HCEC 1CT (cell line): ENCODE measurements at regions not wholly inside any gene's neighbourhood (a gene's known extent, or its start where the extent isn't known, plus 50 kb on each side); places are given as distances from the start of the nearest gene placed in this dataset.
"Not testable (repeated sequence)": the region's sequence is repeated elsewhere in the genome, so short reads cannot be mapped to it uniquely, and the experiment has no call there.

Source experiments
- DNase-seq: peaks from one replicate; pipeline ENCODE4 v3.0.0-alpha.2; 2017

DNA sequence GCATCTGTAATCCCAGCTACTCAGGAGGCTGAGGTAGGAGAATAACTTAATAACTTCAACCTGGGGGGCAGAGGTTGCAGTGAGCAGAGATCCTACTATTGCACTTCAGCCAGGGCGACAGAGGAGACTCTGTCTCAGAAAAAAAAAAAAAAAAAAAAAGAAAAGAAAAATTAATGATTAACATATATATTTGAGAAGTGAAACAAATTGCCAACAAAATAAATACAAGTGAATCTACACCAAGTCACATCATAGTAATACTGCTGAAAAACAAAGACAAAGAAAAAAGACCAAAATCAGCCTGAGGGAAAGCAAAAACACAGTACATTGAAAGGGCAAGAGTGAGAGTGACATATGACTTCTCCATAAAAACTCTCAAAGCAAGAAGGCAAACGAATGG lies 123.7 kb downstream of the CASP12 start:
- no peak for DNase-seq

DNA sequence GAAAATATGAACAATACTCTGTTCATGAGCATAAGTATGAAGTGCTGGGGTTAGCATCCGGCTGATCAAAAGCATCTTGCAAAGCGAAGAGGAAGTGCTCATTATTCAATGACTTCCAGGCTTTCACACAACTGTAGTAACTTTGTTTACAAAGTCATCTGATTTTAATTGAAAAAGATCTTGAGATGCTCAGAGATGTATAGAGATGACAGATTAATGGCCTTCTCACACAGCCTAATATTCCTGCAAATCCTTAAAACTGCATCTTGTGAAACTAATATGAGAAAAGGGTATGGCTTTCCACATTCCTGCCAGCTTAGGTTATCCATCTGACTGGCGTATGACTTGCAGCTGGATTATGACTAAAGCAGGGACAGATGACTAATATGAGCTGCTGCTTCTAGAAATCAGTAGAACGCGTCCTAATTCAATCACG lies 125.4 kb downstream of the CASP12 start:
- DNase-seq, result peak; percentile 94

DNA sequence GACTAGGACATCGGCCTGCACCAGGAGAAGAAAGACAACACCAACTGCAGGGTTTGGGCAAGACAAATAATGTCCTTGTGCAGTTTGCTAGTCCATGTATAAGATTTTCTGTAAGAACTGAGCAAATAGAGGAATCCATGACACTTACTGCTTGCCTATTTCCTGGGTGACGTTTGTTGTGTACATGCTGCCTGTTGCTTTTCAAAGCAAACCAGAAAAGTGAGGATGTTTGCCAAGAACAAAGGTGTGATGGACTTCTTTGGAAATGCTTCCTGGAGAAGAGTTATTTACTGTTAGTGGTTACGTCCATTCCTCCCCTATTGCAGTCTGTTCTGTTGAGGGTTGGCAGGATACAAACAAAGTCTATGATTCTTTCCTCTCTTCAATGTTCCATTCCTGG lies 126.5 kb downstream of the CASP12 start:
- DNase-seq, result no peak

DNA sequence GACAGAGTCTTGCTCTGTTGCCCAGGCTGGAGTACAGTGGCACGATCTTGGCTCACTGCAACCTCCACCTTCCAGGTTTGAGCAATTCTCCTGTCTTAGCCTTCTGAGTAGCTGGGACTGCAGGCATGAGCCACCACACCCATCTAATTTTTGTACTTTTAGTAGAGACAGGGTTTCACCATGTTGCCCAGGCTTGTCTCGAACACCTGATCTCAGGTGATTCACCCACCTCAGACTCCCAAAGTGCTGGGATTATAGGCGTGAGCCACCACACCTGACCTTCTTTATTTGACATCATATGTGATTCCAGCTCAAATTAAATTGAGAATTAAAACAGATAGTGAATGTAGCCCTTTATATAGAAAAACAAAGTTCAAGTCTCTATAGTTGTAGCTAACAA lies 127.2 kb downstream of the CASP12 start:
- not testable (repeated sequence) for DNase-seq

DNA sequence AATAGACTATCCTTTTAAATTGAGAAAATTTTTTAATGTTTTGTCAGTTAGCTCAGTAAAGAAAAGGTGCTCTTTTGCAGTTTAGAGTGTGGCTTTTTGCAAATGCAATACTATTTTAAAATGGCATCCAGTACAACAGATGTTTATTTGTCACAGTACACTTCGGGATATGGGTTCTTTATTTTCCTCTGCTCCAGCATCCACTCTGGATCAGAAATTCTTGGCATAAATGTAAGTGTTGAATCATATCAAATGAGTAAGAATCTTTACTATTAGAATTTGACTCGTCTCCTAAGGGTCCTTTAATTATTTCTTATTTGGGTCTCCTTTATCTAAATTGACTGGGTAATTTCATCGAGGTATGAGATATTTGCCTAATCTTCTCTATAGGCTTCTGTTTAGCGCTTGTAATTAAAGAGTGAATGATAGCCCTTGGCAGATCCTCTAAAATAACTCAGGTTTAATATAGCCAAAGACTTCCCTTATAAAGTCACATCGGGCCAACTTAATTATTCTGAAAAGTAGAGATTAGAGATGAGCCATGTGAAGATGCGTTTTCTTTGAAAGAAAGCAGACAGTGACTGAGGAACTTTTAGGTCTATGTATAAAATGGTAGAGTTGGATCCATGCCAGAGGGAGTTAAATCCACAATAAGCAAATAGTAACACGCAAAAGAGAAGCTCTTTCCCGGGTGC lies 132.7 kb downstream of the CASP12 start:
- peak; percentile 58 for DNase-seq

DNA sequence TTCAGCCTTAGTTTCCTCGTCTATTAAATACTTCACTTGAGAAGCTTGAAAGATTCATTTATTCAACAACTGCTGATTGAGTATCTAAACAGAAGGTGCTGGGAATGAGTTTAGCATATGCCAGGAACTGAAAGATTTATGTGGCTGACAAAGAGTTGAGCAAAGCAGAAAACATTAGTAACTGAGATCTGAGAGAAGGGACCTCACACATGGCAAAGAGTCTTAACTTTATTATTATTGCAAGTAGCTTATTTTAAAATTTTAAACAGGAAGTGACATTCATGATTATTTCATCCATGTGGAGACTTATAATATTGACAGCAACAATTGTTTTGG lies 133.6 kb downstream of the CASP12 start:
- DNase-seq, result peak; percentile 26

DNA sequence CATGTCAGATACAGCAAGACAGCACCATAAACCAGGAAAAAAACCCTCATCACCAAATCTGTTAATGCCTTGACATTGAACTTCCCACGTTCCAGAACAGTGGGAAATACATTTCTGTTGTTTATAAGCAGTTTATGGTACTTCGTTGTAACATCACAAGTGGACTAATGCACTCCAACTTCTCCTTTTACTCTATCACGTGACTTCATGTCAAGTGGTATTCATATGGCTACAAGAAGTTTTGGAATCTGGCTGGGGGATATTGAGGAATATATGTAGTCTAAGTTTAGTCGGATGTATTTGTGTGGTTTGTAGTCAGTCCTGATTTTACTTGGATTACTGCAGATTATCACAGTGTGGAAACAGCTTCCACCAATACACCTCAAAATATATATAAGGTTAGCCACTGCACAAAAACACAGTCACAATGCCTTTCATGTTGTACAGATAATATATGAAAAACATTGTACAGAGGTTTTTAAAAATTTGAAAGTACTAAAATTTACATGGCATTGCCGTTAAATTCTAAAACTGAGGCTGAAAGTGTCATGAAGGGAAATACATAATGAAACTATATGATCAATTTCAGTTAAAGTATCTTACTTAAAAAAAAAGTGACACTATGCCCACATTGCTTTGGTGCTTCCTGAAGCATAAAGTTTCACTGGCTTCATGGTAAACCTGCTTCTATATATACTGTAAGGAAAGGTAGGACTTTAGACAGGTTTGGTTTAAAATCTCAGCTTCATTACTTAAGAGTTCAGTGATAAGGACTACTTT lies 134.1 kb downstream of the CASP12 start:
- DNase-seq, result no peak

DNA sequence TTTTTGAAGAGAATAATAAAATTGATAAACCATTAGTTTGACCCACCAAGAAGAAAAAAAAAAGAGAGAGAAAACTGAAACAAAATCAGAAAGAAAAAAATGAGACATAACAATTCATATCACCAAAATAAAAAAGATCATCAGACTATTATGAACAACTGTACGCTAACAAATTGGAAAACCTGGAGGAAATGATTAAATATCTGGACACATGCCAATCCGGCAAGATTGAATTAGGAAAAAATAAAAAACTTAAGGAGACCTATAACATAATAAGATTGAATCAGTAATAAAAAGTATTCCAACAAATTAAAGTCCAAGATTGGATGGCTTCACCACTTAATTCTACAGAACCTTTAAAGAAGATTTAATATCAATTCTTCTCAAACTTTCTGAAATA lies 136.7 kb downstream of the CASP12 start:
- DNase-seq, result no peak

DNA sequence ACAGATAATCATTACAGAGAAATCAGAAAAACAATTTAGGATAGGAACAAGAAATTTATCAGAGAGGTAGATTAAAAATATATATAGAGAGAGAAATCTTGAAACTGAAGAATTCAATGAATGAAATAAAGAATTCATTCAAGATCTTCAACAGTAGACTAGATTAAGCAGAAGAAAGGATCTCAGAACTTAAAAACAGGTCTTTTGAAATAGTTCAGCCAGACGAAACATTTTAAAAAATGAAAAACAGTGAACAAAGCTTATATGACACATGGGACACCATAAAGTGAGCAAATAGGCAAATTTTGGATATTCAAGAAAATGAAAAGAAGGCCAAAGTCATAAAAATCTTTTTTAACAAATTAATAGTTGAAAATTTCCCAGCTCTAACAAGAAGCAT lies 138.8 kb downstream of the CASP12 start:
- DNase-seq, result no peak

DNA sequence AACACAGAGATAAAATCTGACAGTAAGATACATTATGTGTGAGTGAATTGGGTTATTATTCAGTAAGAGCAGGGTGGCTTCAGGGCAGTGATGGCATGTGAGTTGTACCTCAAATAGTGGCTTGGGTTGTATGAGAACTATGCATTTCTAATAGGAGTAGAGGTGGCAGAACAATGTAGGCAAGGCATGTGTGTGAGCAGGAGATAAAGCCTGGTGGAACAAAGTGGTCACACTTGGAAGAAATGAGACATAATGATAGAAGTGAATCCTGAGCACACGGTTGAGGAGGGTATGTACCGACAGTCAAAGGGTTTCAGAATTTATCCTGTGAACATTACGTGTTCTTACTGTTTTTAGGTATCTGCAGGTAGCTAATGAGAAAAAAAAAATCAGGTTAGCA lies 159.3 kb downstream of the CASP12 start:
- DNase-seq, result no peak

DNA sequence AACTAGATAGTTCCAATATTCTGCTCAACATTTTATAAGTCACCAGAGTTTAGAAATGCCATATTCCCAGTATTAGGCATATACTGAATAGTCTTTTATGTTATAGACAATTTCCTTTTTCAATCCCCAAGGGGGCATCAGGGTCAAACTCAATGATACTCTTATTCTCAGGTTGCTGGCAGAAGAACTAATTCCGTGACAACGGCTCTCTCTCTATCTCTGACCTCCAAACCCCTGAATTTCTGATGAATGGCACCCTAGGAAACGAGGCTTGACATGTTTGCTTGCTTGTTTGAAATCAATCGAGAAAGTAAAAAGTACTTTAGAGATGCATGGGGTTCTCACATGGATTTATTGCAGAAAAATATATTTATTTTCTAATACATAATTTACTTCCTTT lies 160.1 kb downstream of the CASP12 start:
- no peak for DNase-seq

DNA sequence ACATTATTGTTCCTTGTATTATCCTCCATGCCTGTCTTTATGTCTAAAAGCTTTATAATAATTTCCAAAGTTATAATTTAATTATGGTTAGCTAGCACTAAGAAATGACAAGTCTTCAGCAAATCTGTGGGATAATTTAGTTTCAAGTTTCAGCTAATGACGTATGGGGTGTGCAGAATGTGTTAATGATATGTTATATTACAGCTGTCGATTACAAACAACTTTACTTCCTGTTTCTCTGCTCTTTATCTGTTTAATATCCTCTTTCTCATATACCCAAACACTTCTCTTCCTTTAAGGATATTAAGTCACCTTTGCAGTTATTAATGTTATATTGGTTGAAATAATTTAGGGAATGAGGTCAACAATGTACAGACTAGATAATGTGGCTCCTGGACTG lies 161.8 kb downstream of the CASP12 start:
- no peak for DNase-seq

DNA sequence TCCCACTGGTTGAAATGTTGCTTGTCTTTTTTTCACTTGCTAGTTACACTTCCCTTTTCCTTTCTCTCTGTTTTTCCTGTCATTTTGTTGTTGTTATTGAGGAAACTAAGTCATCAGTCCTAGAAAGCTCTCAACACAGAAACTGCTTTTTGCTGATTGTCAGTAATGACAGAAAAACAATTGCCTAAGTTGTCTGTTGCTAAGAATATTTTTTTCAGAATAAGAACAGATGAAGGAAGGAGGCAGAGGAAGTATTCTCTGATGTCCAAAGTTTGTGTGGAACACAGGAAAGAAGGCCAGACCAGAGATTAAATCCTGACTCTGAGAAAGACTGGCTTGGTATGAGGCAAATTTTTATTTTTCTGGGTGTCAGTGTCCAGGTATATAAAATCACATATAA lies 163.3 kb downstream of the CASP12 start:
- no peak for DNase-seq

DNA sequence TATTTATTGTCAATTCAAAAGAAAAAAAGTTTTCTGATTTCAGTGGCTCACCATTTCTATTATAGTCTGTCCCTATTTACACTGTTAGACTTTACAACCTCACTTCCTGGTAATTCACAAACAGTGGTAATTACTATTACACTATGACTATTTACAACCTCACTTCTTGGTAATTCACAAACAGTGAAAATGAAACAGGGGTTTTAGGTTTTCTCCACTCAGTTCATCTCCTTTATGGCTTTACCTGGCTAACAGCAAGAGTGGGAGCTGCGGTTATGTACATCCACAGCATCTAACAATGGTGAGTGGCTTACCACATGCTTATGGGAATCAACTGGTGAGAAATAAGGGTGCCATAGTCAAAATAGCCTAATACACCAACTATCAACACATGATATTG lies 166.4 kb downstream of the CASP12 start:
- DNase-seq, result no peak

DNA sequence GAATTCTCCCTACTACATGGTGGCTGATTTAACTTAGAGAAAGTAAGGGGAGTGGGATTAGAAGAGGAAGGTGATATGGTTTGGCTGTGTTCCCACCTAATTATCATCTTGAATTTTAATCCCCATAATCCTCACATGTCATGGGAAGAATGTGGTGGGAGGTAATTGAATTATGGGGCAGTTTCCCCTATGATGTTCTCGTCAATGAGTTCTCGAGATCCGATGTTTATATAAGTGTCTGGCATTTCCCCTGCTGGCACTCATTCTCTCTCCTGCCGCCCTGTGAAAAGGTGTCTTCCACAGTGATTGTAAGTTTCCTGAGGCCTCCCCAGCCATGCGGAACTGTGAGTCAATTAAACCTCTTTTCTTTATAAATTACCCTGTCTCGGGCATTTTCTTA lies 169.3 kb downstream of the CASP12 start:
- DNase-seq, result no peak

DNA sequence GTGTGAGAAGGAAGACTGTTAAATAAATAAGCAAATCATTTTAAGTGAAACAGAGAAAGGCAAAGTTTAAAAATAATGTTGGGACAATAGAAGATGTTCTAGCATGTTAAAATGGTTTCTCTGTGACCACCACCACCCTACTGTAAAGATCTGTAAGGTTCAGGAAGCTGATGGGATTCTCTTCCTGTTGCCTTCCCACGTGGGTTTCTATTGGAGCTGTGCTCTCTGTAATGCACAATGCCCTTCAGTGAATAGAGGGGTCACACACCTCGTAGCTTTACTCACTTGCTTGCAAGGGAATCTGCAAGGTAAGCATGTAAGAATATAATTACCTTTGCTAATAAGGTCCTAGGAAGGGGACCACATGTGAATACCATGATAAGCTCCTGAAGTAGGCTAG lies 170.5 kb downstream of the CASP12 start:
- DNase-seq, result no peak

DNA sequence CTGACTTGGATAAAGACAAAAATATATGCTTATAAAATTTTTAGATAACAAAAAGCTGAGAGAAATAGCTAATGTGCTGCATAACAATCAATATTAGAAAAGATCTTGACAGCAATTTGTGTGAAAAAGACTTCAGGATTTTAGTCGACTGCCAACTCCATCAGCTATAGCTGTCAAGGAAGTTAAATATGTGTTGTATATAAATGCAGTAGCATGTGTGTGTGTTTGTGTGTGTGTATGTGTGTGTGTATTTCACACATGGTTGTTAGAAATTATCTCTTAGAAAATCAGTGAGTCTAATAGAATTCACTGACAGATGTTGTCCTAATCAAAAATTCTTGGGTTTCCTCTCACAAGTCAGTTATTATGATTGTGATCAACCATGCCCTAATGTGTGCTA lies 171.2 kb downstream of the CASP12 start:
- no peak for DNase-seq

DNA sequence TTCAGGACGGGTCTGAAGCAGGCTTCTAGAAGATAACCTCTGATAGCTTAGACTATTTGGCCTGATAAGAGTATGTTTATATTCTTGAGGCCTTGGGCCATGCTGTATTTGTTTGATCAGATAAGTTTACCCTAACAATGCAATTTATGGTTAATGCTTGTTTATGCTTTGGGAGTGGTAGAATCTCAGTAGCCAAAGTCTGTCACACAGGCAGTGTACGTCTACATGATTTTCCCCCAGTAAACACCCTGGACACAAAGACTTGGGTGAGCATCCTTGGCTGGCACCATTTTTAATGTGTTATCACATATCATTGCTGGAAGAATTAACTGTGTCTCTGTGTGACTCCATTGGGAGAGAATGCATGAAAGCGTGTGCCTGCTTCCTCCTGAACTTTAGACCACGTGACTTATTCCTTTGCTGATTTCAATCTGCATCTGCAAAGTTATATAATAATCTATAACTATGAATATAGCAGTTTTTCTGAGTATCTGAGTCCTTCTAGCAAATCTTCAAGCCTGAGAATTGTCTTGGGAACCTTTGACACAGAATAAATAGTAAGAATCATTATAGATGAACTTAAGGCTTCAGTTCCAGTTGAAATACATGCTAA lies 172.4 kb downstream of the CASP12 start:
- no peak for DNase-seq

DNA sequence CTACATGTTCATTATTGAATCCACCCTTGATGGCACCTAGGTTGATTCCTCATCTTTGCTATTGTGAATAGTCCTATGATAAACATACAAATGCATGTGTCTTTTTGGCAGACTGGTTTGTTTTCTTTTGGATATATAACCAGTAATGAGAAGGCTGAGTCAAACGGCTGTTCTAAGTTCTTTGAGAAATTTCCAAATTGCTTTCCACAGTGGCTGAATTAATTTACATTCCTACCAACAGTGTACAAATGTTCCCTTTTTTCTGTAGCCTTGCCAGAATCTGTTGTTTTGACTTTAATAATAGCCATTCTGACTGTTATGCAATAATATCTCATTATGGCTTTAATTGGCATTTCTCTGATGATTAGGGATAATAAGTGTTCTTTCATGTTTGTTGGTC lies 184.9 kb downstream of the CASP12 start:
- DNase-seq, result peak; percentile 5

DNA sequence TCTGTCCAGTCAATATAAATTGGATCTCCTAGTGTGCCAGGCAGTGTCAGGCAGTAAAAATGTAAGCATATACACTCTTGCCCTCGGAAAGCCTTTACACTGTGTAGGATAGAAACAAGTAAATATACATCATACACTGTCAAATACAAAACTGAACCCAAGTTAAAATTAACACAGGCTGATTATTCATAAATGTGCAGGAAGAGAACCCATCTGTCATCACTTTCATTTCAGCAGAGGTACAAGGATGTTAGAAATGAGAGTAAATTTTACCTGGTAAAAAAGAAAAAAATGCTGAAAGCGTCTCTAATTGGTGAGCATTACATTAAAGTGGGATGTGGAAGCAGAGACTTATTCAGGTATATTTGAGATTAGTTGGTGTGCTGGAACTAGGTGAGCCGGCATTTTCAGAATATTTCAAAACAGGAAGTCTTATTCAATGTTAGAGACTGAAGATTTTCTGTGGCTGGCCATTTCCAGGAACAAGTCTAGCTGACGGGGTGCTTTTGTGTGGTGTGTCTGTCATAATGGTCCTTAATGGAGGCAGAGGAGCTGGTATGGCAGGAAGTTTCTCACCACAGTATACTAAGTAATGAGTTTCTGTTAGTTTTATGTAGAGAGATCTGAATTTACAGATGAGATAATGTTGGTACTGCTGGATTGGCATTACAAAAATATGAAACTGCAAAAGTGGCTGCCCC lies 192.6 kb downstream of the CASP12 start:
- peak; percentile 44 for DNase-seq

DNA sequence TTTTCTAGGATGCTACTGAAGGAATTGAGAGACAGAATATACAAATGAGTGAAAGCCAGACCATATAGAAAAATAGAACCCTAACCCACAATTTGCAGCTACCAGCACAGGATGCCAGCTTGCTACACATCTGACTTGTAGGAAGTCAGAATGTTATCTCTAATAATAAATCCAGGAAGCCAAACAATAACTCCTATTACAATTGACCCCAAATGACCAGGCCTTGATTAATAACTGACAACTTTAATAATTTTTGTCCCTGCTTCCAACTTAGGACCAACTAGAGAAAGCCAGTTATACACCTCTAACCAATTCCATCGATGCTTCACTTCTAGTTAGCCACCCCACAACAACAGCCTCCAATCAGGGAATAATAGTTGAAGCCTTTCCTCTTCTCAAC lies 193.4 kb downstream of the CASP12 start:
- no peak for DNase-seq

DNA sequence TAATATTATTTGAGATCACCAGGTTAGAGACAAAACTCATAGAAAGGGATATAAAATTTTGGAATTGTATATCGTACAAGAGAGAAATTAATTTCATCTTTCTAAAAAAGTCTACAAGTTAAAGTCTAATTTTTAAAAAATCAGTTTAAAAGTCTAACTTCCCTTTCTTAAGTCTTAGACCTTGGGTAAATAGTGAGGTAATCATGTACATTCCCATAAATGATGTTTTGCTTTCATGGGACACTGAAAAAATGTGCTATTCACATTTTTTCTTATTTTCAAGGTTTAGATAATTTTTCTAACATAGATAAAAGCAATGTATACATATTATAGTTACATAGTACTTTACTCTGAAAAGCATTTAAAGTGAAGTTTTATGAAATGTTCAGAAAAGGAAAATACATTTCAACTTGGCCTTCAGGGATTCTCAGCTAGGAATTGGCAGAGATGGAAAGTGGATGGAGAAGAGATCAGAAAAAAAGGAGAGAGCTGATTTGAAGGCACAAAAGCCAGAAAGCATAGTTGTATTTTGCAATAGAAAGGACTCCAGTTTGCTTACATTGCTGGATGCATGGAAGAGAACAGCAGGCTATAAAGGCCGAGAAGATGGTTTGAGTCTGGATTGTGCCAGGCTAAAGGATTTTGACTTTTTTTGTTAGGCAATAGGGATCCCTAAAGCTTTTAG lies 194.0 kb downstream of the CASP12 start:
- DNase-seq, result no peak

DNA sequence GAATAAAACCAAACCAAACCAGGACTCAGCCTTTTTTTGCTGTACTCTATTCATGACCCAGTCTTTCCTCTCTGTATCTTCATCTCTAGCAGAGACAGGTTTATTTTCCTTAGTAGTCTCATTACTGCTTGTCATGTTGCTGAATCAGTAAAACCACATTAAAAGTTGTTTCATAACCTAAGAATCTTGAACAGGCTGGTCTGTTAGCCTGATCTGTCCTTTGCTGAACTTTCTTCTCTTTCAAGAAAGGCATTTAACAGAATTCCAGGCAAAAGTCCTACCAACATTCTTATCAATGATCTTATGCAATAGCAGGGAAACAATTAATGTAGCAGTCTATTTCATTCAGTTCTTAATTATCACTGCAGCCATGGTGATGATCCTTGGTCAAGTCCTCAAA lies 197.7 kb downstream of the CASP12 start:
- DNase-seq, result peak; percentile 71
